ENCODE measurements at regions not wholly inside any gene's neighbourhood (a gene's known extent, or its start where the extent isn't known, plus 50 kb on each side); places are given as distances from the start of the nearest gene placed in this dataset.

DNA sequence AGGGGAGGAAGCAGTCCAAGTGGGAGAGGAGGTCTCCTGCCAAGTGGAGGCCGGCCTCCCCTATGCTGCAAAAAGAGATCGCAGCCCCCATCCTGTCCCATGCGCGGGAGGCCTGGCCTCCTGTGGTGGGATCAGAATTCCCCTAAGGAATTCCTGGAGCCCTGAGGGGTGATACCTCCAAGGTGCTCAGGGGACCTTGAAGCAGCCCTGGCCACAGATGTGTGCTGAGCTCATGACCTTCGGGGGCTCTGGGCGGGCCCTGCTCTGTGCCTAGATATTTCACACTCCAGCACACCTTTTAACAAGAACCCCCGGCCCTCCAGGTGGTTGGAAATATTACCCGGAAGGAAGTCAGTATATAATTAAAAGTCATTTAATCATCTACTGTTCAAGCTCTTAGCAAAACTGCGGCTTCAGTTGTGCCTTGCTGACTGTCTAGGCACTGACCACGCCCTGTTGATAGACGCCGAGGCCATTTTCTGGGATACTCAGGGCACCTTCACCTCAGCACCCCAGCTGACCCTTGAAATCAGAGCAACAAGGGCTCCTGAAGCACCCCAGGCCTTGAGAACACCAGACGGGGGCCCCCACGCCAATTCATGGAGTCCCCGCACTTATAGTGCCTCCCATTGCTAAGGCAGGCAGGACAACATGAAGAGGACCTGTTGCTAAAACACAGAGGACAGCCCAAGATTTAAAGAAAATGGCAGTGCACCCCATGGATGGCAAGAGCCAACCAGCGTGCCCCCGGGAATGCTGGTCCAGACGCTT is 119.1 kb downstream of the NDUFA10 start:
- DNase-seq (ENCODE audit: low read depth, low spot score): no peak

GRCh38 chr2:239905306-239905705 is 119.8 kb downstream of the NDUFA10 start:
- no peak for DNase-seq (ENCODE audit: low read depth, low spot score)

GRCh38 chr2:239904496-239904895 is 120.6 kb downstream of the NDUFA10 start:
- DNase-seq (ENCODE audit: low read depth, low spot score): no peak

- no peak for DNase-seq (ENCODE audit: low read depth, low spot score)
Observed at GRCh38 chr2:239903803-239904202, 121.3 kb downstream of the NDUFA10 start.

DNA sequence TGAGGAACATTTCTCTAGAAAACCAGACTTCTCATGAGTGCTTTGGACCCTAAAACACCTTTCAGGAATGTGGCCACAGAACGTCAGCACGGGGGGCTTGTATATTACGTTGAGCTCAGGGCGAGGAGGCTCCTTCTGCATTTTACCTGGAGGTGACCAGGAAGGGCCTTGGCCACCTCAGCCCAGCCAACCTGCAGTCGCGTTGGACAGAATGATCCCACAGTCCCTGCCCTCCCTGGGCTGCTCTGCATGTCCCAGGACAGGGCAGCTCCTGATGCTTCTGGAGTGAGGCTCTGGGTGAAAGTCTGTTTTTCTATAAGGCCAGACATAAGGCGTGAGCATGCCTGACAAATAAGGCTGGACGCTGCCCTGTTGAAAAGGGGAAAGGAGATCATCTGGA is 121.9 kb downstream of the NDUFA10 start:
- DNase-seq (ENCODE audit: low read depth, low spot score): no peak

DNA sequence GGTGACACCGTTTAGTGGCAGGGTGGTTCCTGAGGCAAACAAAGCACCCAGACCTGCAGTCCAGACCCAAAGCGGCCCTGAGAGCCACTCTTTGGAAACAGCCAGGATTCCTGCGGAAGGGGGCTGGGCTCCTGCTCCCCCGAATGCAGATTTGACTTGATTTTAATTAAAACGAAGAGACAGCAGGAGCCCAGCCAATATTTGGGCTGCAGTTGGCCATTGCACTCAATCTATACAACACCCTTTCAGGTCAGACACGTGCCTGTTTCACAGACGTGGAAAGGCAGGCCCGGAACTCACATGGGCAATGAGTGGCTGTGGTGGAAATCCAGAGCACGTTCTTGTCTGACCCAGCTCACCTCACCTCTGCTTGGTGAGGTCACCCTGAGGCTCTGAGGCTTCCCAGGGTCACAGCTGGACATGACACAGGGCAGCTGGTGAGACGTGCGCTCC is 122.4 kb downstream of the NDUFA10 start:
- no peak for DNase-seq (ENCODE audit: low read depth, low spot score)

DNA sequence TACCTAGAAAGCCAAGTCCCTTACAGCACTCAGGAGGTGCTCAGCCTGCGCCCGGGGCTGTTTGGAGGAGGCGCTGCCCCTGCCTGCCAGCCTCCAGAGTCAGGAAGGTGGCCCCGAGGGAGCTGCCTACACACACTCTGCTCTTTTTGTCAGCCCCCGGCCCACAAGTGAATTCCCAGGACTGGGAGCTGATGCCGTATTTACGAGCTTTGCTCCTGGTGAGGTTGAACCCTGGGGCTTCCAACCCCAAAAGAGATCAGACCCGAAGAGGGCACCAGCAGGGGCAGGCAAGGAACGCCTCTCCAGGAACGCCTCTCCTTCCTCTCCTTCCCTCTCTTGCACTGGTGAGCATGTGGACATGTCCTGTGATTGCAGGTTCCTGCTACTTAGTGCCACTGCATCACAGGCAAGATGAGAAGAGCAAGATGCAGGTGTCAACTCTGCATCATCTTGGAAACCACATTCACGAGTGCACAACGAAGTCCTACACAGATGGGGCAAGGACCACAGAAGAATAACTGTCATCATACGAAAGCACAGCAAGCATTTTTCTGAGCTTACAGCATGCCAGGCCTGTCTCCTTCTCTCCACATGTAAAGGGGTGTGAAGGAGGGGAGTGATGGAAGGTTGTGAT is 126.7 kb downstream of the NDUFA10 start:
- DNase-seq (ENCODE audit: low read depth, low spot score): no peak

DNA sequence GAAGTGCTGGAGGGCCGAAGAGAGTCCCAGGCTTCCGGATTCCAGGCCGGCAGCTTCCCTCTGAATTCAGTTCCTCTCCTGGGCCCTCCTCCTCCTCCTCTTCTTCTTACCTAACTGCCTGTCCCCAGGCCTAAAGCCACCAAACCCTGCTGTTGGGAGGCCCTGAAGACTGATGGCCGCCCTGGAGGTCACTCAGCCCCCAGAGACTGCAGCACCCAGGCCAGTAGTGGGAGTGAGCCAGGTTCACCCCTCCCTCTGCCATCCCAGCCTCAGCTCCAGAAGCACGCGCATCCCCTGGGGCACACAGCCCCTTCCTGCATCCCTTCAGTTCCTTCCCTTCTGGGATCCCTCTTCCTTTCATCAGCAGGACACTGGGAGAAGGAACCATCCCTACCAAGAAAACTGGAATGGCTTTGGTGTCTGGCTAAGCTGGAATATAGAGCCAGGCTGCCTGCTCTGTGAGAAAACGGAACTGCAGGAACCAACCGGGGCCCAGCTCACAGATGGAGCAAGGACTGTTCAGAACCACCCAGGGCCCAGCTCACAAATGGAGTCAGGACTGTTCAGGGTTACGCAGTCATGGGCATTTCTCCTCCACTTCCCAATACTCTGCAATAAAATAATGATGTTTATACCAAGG is 127.4 kb downstream of the NDUFA10 start:
- DNase-seq (ENCODE audit: low read depth, low spot score): no peak

- no peak for DNase-seq (ENCODE audit: low read depth, low spot score)
Observed at GRCh38 chr2:239896075-239896474, 129.1 kb downstream of the NDUFA10 start.

DNA sequence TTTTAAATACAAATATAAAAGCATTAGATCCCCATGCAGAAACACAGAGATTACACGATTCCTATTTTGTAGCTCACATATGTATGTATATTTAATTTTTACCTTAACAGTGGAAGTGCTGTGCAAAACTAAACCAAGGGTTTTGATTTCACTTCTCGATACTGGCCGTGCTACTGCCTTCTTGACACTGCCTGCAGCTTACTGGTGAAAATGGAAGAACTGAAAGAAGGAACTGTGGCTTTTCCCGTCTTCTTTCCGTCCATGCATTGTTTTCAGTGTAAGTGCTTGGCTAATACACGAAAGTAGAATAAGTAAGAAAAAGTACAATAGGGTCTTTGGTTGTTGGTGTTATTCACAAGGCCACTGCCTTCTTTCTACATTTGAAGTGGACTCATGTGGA is 129.5 kb downstream of the NDUFA10 start:
- no peak for DNase-seq (ENCODE audit: low read depth, low spot score)

DNA sequence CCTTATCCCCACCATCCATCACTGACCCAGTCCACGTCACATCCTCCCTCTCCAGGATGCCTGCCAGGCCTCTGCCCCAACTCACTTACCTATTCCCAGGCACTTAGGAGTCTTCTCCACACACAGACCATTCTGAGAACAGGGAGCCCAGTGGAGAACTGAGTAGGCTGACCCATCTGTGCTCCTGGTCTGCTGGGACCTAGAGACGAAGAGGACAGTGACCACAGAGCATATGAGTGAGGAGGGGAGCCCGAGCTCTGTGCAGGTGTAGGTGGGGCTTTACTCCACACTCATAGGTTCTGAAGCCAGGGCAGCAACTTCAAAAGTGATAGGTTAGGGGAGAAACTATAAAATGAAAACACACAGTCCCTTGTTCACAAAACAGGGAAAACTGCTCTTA is 130.0 kb downstream of the NDUFA10 start:
- no peak for DNase-seq (ENCODE audit: low read depth, low spot score)

DNA sequence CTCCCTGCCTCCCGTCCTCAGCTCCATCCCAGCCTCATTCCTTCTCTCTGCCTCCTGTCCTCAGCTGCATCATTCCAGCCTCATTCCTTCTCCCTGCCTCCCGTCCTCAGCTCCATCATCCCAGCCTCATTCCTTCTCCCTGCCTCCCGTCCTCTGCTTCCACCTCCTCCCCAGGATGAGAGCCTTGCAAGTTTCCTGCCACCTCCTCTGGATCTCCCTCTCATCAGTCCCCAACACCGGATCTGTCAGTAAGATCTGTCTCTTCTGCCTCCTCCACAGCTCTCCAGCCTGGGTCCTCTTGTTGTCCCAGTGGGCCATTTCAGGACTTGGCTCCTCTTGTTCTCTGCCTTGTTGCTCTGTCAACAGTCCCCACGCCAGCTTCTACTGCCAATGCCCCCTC is 130.9 kb downstream of the NDUFA10 start:
- no peak for DNase-seq (ENCODE audit: low read depth, low spot score)

- DNase-seq (ENCODE audit: low read depth, low spot score): no peak
Observed at GRCh38 chr2:239893236-239893515, 132.0 kb downstream of the NDUFA10 start.

DNA sequence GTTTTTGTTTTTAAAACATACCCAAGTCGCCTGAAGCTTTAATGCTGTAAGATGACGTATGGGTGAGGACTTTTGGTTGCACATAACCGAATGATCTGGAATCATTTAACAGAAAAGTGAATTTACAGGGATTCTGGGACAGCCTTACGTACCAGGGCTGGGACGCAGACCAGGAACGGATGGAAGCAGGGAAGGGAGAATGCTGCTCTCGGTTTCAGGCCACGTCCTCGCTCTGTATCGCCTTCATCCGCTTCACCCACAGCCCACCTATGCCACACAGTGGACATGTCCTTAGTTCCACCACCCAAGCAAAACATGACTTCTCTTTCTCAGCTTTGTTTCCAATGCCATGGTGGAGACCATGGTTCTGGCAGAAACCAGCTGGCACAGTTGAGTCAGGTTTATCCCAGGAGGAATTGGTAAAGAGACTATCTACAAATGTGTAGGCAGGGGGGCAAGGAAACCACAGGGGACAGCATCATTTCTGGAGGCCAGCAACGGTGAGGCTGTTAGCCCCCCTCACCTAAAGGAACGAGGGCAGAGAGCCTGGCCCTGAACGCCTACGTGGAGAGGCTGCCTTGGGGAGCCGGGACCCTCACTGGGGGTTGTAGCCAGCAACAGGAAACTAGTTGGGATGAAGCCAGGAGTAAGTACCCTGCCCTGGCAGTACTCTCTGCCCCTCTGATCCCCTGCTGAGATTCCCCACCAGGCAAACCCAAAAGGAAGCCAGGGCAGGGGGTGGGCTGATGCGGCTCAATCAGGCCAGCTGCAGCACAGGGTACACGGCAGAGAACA is 132.5 kb downstream of the NDUFA10 start:
- DNase-seq (ENCODE audit: low read depth, low spot score): no peak

GRCh38 chr2:239891698-239892097 is 133.4 kb downstream of the NDUFA10 start:
- no peak for DNase-seq (ENCODE audit: low read depth, low spot score)

- no peak for DNase-seq (ENCODE audit: low read depth, low spot score)
Observed at GRCh38 chr2:239890206-239890746, 134.9 kb downstream of the NDUFA10 start.

DNA sequence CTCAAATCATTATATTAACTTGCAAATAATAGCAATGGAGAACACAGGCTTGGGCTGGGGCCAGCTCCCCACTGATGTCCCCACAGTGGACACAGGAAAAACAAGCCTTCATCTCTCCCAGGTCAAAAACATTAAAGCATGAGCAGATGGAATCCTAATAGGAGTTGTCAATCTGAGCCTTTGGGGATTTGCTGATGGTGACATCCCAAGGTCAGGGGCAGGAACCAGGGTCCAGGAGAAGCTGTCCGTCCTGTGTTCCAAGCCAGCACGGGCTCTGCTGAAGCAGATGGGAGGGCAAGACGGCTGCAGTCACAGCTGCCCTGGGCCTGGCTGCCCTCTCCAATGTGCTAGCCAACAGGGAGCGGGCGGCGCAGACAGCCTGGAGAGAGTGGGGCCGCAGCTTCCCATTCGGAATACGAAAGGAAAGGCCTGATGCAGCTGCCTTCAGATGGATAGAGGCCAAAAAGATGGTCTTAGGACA is 135.5 kb downstream of the NDUFA10 start:
- DNase-seq (ENCODE audit: low read depth, low spot score): no peak

GRCh38 chr2:239887604-239888003 is 137.5 kb downstream of the NDUFA10 start:
- no peak for DNase-seq (ENCODE audit: low read depth, low spot score)

GRCh38 chr2:239886781-239887180 is 138.4 kb downstream of the NDUFA10 start:
- DNase-seq (ENCODE audit: low read depth, low spot score): no peak

DNA sequence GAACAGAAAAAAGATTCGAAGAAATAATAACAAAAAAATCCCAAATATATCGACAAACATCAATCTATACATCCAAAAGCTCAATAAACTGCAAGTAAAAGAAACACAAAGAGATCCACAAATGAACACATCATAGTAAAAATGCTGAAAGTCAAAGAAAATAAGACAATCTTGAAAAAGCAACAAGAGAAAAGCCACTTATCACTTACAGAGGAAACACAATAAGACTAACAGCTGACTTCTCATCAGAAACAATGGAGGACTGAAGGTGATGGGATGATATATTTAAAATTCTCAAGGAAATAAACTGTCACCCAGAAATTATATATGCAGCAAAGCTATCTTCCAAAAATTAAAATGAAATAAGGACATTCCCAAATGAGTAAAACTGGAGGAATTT is 140.3 kb downstream of the NDUFA10 start:
- DNase-seq (ENCODE audit: low read depth, low spot score): no peak

GRCh38 chr2:239884051-239884405 is 141.1 kb downstream of the NDUFA10 start:
- no peak for DNase-seq (ENCODE audit: low read depth, low spot score)
